ENCODE measurements at regions not wholly inside any gene's neighbourhood (a gene's known extent, or its start where the extent isn't known, plus 50 kb on each side); places are given as distances from the start of the nearest gene placed in this dataset.

GRCh38 chr4:110778521-110778920 lies 155.6 kb upstream of the PITX2 start:
- no peak for DNase-seq (ENCODE audit: low spot score)

GRCh38 chr4:110780538-110780937 lies 157.7 kb upstream of the PITX2 start:
- DNase-seq (ENCODE audit: low spot score) = no peak

DNA sequence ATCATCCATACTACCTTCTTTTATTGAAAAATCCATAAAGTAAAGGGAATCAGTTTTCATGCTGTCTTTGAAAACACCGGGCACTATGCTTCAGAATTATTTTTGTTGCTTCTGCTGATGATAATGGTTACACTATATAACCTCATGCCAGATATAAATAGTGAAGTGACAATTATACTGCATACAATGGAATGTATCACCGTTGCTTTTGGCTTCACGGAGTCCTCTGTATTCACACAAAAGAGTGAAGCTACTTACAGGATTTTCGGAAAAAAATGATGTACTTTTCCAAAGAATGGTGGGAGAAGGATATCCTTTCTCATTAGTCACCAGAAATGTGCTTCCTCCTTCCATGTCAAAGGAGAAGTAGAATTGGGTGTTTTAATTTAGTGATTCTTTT lies 159.1 kb upstream of the PITX2 start:
- DNase-seq (ENCODE audit: low spot score) = no peak

- DNase-seq (ENCODE audit: low spot score) = no peak
Observed at GRCh38 chr4:110787109-110787508, 164.2 kb upstream of the PITX2 start.

DNA sequence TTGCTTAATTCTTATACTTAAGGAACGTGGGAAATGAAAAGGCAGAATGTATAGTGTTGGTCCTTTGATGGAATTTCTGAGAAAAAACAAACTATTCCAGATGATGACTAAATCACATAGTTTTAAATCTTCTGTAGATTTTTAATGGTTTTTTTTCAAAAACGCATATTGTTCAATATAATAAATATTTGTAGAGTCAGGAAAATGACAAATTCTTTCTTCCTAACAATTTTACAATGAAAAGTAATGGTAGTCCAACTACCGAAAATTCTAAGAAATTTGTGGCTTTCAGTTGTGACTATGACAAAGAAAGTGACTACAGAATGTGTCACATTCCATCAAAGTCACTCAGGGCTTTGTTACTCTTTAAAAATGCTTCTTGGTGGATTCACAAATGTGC lies 164.8 kb upstream of the PITX2 start:
- no peak for DNase-seq (ENCODE audit: low spot score)

- DNase-seq (ENCODE audit: low spot score) = no peak
Observed at GRCh38 chr4:110788302-110788701, 165.4 kb upstream of the PITX2 start.

- DNase-seq (ENCODE audit: low spot score) = no peak
Observed at GRCh38 chr4:110792036-110792435, 169.2 kb upstream of the PITX2 start.

DNA sequence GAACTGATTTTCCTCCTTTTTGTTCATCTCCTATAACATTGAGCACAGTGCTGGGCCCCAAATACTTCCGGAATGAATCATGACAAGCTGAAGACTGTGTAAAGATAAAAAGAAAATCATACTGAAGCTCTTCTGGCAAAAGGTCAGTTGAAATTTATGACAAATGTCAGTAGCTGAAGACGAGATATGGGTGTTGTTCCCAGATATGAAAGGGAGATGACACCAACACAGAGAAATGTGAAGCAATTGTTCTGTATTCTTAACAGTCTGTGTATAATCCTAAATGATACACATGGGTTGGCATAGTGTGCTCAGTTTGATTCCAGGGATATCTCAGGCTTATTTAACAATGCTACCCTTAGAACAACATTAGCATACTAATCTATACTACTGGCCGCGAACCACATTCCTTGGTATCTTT lies 170.5 kb upstream of the PITX2 start:
- no peak for DNase-seq (ENCODE audit: low spot score)

DNA sequence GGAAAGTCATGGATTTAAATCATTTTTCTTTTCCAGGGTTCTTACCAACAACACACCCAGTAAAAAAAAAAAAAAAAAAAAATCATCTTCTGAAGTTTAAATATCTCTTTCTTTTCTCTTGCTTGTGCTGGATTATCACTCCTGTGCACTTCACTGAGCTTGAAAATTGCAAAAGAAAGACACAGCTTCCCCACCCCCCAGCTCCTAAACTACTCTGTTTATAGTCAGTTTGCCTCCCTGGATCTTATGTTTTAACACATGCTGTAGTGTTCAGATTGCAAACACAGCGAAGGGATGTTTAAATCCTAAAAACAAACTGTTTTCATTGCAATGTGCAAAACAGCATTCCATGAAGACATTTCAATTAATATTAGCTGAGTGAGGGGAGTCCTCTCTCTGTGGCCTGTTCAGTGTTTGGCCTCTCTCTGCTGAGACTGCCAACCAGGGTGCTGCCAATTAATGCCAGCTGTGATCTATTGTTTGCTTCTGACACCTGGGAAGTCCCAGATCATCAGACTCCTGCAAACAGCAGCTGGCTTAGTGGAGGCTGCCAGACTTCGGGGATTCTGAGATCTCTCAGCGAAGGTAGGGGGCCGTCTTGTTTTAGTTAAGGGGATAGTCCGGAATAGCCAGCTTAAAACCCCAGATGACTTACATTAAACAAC lies 171.1 kb upstream of the PITX2 start:
- no peak for DNase-seq (ENCODE audit: low spot score)

GRCh38 chr4:110795971-110796370 lies 173.1 kb upstream of the PITX2 start:
- no peak for DNase-seq (ENCODE audit: low spot score)

GRCh38 chr4:110797486-110797885 lies 174.6 kb upstream of the PITX2 start:
- DNase-seq (ENCODE audit: low spot score) = peak; percentile 50

- DNase-seq (ENCODE audit: low spot score) = no peak
Observed at GRCh38 chr4:110798687-110799086, 175.8 kb upstream of the PITX2 start.

DNA sequence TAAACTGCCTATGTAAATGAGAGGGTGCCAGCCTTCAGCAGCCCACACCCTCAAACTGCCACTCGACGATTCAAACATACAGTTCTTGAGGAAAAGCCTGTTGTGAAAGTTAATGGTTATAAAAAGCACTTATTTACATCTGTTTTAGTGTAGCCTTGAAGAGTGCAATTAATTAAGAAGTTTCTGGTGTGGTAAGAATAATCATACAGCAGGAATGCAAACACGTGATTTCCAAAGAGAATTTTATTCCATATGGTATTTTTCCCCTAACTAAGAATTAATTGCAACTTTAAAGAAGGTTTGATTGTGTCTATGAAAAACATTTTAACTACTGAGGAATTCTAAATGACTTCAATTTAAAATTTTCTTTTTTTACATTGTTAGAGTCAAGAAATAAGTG lies 176.3 kb upstream of the PITX2 start:
- DNase-seq (ENCODE audit: low spot score) = no peak

DNA sequence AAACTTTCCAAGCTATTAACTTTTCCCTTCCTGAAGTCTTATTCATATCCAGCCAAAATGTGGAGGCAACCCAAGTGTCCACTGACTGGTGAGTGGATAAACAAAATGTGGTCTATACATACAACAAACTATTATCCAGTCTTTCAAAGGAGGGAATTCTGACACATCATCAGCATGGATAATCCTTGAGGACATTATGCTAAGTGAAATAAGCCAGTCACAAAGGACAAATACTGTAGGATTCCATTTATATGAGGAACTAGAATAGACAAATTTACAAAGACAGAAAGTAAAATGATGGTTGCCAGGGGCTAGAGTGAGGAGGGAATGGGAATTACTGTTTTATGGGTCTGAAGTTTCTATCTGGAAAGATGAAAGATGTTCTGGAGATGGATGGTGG lies 178.7 kb upstream of the PITX2 start:
- no peak for DNase-seq (ENCODE audit: low spot score)

DNA sequence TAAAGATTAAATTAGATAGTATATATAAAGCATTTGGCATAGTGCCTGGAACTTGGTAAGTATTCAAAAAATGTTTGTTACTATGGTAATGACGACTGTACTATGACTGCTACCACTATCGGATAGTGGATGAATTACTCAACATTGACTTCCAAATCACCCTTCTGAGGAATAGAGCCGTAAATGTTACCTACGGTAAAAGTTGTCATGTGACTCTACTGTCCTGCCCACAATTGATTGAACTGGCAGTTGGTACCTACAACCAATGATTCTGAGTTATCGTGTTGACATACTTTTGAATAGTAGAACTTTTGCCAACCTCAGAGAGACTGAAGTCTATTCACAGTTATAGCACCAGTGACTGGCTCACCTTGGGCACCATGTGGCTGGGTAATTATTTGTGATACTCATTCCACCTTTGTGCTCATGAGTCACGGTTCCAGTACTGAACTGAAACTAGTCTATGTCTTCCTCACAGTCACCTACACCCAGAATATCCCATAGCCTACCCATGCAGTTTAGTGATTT lies 185.5 kb upstream of the PITX2 start:
- DNase-seq (ENCODE audit: low spot score) = no peak

DNA sequence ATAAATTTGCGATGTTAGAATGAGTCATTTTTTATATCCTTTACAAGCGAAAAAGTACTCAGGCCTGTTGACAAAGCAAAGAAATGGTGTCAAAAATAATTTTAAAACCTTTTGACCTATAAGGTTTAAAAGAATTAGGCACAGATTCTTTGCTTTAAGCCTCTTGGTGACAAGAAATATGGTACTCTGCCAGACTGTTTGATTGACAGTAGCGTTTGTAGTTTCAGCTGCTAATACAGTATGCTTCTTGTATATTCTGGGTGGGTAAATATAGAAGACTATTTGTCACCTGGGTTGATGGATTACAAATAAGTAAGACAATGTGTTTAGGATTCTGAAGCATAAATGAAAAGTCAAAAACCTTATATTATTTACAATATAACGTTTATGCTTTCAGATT lies 193.1 kb upstream of the PITX2 start:
- no peak for DNase-seq (ENCODE audit: low spot score)

DNA sequence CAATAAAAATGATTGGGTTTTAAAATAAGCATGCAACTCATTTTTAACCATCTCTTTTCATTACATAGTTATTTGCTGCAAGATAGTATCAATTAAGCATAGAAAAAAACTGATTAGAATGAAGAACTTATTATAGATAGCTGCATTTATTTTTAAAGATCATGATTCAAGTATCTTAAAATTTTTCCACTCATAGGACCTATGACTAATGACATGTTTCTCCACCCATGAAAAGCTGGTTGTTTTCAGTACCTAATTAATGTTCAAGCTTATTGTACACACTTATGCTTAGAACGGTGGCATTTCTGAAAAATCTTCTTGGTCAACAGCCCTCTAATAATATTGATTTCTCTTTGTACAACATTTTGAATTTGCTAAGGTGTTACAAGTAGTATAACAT lies 193.5 kb upstream of the PITX2 start:
- no peak for DNase-seq (ENCODE audit: low spot score)

- no peak for DNase-seq (ENCODE audit: low spot score)
Observed at GRCh38 chr4:110821186-110821585, 198.3 kb upstream of the PITX2 start.

DNA sequence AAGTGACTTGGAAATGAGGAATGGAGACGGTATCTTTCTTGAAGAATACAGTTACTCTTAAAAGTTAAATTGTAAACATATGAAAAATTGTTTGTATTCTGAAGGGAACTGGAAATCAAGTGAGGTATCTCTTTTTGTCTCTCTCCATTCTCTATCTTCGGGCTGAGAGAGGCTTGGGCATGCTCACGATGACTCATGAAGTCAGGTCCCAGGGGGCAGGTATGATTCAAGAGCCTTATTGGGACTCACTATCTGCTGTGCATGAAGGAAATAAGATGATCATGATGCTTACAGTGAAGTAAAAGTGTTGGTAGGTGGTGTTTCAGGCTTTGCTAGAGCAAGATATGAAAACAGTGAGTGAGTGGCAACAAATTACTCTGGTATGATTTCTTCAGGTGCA lies 200.4 kb upstream of the PITX2 start:
- DNase-seq (ENCODE audit: low spot score) = no peak

GRCh38 chr4:110824344-110824743 lies 201.5 kb upstream of the PITX2 start:
- DNase-seq (ENCODE audit: low spot score) = no peak

- no peak for DNase-seq (ENCODE audit: low spot score)
Observed at GRCh38 chr4:110826656-110827055, 203.8 kb upstream of the PITX2 start.

GRCh38 chr4:110830461-110830860 lies 207.6 kb upstream of the PITX2 start:
- peak; percentile 71 for DNase-seq (ENCODE audit: low spot score)

DNA sequence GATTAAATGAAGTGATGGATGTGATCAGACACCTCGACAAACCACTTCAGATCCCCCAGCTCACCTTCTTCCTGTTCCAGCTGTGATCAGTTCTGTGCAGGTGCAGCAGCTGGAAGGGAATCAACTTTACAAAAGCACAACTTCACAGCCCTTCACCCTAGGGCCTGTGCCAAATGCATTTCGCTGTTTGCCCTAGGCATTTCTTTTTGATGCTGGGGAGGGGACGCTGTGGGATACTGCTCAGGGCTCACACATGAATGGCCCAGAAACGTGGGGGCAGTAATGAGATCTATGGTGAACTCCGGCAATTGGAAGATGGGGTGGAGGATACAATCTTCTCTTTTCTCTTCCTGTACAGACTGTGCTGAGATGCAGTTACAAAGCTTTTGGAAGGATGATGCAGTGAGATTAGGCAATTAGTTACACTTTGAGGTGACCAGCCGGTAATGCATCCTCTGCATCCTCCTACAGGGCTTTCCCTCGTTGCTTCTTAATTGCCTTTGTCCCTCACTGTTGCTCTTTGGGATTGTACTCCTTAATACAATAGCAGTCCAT lies 215.1 kb upstream of the PITX2 start:
- no peak for DNase-seq (ENCODE audit: low spot score)

DNA sequence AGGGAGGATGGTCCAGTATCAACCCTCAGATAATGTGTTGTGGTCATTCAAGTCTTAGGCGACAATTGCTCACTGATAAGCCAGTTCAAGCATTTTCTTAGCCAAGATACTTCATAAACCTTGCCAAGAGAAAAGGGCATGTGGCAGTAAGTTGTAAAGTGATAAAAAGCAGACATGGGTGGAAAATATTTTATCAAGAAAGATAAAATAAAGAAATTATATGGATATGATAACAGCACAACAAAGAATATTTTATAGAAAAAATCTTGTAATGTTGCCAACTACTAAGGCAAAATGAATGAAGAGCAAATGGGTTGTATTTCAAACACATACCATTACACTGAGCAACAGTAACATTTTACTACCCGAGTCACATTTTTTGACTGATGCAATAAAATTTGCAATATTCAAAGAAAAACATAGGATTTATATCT lies 217.4 kb upstream of the PITX2 start:
- no peak for DNase-seq (ENCODE audit: low spot score)
